ENCODE measurements at regions not wholly inside any gene's neighbourhood (a gene's known extent, or its start where the extent isn't known, plus 50 kb on each side); places are given as distances from the start of the nearest gene placed in this dataset.
"Not testable (repeated sequence)": the region's sequence is repeated elsewhere in the genome, so short reads cannot be mapped to it uniquely, and the experiment has no call there.

DNA sequence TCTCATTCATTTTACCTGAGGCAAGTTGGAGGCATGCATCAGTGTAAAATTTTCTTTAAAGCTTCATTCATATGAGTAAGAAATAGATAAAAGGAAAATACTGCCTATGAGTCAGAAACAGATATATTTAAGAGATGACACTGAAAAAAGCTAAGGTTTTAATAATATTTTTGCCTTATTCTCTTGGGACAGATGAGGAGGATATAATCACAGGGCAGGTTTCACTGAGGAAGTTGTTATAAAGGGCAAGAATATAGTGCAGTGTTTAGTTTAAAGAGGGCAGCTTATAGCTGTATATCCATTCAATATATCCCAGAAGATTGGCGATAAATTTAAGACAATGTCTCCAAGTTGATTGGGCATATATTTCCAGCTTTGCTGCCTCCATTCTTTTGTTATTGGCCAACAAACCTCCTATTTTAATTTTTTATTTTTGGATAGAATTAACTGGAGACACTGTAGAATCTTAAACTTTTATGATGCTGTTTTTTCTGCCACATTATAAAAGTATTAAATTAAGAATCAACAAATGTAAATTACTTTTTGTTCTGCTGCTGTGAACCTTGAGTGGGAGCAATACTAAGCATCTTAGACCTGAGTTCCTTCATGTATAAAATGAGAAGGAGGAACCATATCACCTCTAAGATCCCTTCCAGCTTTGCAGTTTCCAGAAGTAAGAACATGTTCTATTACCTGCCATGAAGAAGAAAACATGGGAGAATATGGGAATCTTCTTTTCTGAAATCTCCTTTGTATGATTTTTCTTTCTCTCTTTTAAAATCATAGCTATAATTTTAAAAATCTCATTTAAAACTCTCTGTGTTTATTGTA, 171.6 kb downstream of the S1PR1 start:
- DNase-seq, result no peak
- intact Hi-C loops (cut with DNase I), result no loop called here
- Histone ChIP-seq H3K4me3 (replicated peaks in 1 of 3) (no peak overlapping the region), H3K27me3 (no peaks in the 10 kb centered on the region), H3K4me1 (no peaks in the 10 kb centered on the region), H3K36me3 (no peaks in the 10 kb centered on the region), H3K27ac (no peak overlapping the region), H3K9me3 (no peaks in the 10 kb centered on the region)
- TF ChIP-seq POLR2A (IDR thresholded peaks at IDR 0.05), result no peak
- TF ChIP-seq, protein P1, sequence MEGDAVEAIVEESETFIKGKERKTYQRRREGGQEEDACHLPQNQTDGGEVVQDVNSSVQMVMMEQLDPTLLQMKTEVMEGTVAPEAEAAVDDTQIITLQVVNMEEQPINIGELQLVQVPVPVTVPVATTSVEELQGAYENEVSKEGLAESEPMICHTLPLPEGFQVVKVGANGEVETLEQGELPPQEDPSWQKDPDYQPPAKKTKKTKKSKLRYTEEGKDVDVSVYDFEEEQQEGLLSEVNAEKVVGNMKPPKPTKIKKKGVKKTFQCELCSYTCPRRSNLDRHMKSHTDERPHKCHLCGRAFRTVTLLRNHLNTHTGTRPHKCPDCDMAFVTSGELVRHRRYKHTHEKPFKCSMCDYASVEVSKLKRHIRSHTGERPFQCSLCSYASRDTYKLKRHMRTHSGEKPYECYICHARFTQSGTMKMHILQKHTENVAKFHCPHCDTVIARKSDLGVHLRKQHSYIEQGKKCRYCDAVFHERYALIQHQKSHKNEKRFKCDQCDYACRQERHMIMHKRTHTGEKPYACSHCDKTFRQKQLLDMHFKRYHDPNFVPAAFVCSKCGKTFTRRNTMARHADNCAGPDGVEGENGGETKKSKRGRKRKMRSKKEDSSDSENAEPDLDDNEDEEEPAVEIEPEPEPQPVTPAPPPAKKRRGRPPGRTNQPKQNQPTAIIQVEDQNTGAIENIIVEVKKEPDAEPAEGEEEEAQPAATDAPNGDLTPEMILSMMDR (IDR thresholded peaks at IDR 0.05), result no peak
- 95 to 98% methylated on average over 1 of the region's 1 CpG for WGBS, 2 donors

DNA sequence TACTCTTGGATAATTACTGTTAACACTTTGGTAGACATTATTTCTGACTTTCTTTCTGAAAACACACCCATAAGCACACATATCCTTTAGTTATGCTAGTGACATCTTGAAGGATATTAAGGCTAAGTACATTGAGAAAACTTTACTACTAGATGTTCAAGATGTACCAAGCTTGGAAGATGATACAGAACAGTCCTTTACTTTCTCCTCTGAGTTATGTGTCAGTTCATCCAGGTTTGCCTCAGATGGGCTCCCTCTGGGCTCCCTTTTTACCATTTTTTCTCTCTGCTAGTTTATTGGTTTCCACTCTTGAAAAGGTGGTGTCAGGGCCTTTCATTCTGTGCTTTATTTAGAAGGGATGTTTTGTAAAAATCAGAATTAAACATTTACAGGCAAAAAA, 172.3 kb downstream of the S1PR1 start:
- Histone ChIP-seq H3K4me3 (replicated peaks in 1 of 3) (no peak overlapping the region), H3K4me1 (no peaks in the 10 kb centered on the region), H3K27ac (no peak overlapping the region), H3K9me3 (no peaks in the 10 kb centered on the region), H3K36me3 (no peaks in the 10 kb centered on the region), H3K27me3 (no peaks in the 10 kb centered on the region)
- intact Hi-C loops (cut with DNase I), result no loop called here
- no peak for DNase-seq
- TF ChIP-seq, protein P1 (IDR thresholded peaks at IDR 0.05), result no peak
- no peak for TF ChIP-seq POLR2A (IDR thresholded peaks at IDR 0.05)

DNA sequence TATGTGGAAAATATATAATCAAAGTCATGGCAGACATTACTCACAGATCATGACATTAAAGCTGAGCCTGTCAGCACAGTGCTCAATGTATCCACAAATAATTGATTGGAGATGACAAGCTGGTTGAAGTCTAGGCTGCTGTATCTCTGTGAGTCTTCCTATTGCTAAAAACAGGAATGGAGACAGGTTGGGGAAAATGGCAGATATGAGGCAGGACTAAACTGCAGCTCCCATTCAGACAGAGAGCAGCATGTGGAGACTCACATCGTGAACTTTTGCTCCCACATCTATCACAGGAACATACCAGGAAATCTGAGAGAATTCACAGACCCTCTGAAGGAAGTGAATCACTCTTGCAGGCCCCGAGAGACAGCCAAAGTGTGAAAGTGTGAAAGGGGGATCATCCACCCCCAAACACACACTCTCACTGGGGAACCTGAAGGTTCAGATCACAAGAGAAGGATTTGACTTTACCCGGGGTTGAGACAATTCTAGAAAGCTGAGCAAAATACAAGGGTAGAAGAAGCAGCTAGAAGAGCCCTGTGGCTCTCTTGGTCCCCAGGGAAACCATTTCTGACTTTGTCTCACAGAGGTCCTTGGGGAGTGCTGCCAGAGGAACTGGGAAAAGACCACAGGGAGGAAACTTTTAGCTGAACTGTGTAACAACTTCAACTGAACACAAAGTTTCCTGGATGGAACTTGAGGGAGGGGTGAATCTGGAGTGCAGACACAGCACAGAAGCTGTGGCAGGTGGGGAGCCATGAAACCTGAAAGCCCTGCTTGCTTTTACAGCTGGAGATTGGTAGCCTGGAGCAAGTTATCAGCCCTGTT, 173.4 kb downstream of the S1PR1 start:
- Histone ChIP-seq H3K36me3 (no peaks in the 10 kb centered on the region), H3K9me3 (no peaks in the 10 kb centered on the region), H3K4me3 (replicated peaks in 1 of 3) (no peak overlapping the region), H3K4me1 (no peaks in the 10 kb centered on the region), H3K27ac (no peak overlapping the region), H3K27me3 (no peaks in the 10 kb centered on the region)
- DNase-seq, result no peak
- TF ChIP-seq POLR2A (IDR thresholded peaks at IDR 0.05), result no peak
- TF ChIP-seq, protein P1 (IDR thresholded peaks at IDR 0.05), result no peak
- WGBS, 2 donors, result 46 to 52% methylated on average over 3 of the region's 3 CpGs
- intact Hi-C loops (cut with DNase I), result no loop called here

DNA sequence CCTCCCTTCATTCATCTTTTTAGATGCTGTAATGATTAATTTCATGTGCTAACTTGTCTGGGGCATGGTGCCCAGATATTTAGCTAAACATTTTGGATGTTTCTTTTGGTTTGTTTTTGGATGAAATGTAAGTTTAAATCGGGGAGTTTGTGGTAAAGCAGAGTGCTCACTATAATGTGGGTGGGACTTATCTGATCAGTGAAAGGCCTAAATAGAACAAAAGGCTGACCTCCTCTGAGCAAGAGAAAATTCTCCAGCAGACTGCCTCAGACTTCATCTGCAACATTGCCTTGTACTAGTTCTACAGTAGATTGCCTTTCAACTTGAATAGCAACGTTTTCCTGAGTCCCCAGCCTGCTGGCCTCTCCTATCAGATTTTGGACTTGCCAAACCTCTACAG, 183.6 kb downstream of the S1PR1 start:
- WGBS, 2 donors, result 41 to 48% methylated on average over 2 of the region's 2 CpGs
- no peak for TF ChIP-seq POLR2A (IDR thresholded peaks at IDR 0.05)
- TF ChIP-seq, protein P1 (IDR thresholded peaks at IDR 0.05), result no peak

DNA sequence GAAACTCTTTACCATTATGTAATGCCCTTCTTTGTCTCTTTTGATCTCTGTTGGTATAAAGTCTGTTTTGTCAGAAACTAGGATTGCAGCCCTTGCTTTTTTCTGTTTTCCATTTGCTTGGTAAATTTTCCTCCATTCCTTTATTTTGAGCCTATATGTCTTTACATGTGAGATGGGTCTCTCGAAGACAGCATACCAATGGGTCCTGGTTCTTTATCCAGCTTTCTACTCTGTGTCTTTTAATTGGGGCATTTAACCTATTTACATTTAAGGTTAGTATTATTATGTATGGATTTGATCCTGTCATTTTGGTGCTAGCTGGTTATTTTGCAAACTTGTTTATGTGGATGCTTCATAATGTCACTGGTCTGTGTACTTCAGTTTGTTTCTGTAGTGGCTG, 191.3 kb downstream of the S1PR1 start:
- 89 to 95% methylated on average over 1 of the region's 1 CpG for WGBS, 2 donors
- H3K27ac ChIP-seq; H3K4me3 ChIP-seq (replicated peaks in 1 of 3); H3K27me3 ChIP-seq; H3K9me3 ChIP-seq; intact Hi-C loops (cut with DNase I); H3K36me3 ChIP-seq; DNase-seq; H3K4me1 ChIP-seq: not testable (repeated sequence)

More for the DNA sequence above, 183.6 kb downstream of the S1PR1 start:
- Histone ChIP-seq H3K27me3 (no peaks in the 10 kb centered on the region), H3K4me1 (no peaks in the 10 kb centered on the region), H3K4me3 (replicated peaks in 1 of 3) (no peak overlapping the region), H3K36me3 (no peaks in the 10 kb centered on the region), H3K9me3 (no peaks in the 10 kb centered on the region), H3K27ac (no peak overlapping the region)
- no peak for DNase-seq
- intact Hi-C loops (cut with DNase I), result no loop called here
